ENCODE measurements at regions not wholly inside any gene's neighbourhood (a gene's known extent, or its start where the extent isn't known, plus 50 kb on each side); places are given as distances from the start of the nearest gene placed in this dataset.
A peak's percentile ranks its signal among the peaks of the same experiment; 100 is the strongest.
"Not testable (repeated sequence)": the region's sequence is repeated elsewhere in the genome, so short reads cannot be mapped to it uniquely, and the experiment has no call there.

DNA sequence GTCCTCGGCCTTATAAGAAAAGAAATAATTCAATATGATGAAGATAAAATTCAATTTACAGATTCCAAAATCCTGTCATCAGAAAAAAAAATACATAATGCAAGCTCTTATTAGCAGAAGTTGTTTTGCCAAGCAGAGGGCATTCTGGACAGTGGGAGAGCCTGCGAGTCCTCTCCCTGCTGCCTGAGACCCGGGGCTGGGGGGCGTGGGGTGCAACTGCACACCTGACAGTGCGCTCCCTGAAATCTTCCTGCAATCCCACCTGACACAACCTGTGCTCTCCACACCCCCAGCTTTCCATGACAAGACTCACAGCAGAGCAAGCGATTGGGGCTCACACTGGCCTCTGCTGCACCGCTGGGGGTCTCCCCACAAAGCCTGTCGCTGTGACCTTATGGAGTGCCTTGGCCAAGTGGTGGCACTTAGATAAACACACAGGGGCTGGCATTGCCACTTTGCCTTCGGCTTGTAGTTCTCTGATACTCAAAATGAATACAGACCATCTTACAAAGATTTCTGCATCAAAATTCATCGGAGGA, 130.3 kb upstream of the PDE10A start:
- DNase-seq (ENCODE audit: low spot score), result no peak

DNA sequence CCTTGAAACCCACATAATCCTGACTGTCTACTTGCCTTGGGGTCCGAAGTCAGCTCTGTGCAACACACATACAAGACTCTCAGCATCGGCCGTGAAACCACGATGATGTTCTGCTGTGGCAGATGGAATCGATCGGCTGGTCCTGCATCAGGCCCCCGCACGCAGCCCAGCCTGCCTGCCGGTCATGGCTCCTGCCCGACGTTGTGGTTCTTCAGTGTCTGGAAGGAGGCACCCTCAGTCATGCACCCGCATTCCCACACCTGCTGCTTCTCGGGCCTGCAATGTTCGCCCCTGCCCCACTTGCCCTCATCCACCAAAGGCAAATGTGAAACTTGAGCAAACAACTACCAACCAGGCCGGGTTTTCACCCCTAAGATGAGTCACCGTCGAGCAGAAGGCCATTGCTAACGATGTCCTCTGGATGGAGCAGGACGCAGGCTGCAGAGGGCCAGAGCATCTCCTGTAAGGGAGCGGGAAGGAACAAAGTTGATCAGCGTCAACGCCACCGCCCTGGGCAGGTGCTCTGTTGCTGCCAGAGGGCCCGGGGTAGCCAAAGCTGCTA, 128.9 kb upstream of the PDE10A start:
- no peak for DNase-seq (ENCODE audit: low spot score)

DNA sequence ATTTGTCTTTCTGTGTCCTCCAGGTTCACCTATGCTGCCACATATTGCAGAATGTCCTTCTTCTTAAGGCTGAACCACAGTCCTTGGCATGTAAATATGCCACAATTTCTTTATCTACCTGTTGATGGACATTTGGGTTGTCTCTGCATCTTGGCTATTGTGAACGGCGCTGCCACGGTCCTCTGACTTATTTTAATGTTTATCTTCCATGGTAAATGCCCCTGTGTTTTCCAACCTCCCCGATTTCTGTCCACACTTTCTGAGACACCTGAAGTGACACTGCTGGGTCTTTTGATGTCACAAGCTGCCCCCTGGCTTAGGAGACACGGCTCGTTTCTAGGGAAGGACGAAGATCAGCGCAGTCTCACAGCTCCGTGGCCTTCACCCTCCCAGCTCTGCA, 128.3 kb upstream of the PDE10A start:
- DNase-seq (ENCODE audit: low spot score), result no peak

DNA sequence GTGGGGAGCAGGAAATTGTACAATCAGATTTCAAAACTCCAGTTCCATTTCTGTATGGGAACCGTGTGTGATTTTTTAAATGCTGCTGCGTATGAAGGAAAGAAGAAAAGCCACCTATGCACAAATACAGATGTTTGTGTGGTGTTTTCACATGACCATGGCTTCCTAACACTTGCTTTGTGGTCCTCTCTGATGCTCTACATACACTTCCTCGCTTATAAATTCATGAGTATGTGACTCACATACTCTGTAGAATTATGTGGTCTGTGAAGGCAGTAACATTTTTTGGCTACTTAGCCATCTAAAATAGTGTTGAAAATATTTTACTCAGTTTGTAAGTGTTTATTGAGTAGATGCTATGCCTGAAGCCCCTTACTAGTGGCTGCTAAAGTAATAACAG, 119.8 kb upstream of the PDE10A start:
- DNase-seq (ENCODE audit: low spot score), result no peak

DNA sequence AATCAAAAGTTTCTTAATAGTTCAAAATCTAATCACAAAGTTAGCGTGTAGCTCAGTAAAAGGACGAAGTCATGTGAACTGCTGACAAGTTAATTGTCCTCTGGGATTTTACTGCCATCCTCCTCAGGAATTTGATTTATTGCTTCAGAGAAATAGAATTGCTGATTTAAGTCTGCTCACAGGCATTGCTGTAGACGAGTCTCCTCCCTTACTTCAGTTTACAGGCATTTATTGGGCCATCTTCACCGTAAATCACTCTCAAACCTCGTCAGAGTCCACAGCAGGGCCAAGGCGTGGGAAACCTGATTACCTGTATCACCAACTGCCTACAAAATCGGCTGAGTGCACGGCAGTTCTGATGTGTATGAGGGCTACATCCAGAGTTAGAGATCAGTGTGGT, 119.1 kb upstream of the PDE10A start:
- DNase-seq (ENCODE audit: low spot score), result no peak

DNA sequence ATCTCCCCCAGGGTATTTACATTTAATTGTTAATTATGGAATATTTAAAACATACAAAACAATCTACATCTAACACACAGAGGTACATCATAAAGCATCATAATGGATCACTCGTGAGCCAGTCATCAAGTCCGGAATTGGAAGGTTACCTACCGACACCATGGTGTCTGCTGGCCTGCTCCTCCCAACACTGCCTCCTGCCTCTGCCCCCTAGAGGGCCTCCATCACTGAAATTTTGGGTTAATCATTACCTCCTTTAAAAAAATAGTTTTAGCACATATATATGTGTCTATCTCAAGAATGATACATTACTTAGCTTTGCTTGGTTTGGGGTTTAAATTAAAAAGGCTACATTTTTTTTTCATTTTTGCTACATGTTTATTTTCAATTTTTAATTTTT, 114.6 kb upstream of the PDE10A start:
- DNase-seq (ENCODE audit: low spot score), result no peak

DNA sequence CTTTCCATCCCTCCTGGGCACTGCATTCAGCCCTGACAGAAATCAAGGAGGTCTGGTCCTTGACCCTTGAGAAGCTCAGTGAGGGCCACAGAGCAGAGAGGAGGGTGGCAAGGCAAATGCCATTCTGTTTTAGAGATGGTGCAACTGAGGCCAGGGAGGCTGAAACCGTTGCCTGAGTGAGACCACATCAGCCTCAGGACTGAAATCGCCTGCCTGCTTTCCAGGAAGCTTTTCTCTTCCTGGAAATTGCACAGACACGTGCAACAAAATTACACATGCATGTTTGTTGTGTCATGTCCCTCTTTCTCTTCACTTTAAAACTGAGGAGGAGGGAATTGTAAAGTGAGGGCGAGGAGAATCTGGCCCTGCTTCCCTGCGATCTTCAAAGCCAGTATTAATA, 113.7 kb upstream of the PDE10A start:
- no peak for DNase-seq (ENCODE audit: low spot score)

DNA sequence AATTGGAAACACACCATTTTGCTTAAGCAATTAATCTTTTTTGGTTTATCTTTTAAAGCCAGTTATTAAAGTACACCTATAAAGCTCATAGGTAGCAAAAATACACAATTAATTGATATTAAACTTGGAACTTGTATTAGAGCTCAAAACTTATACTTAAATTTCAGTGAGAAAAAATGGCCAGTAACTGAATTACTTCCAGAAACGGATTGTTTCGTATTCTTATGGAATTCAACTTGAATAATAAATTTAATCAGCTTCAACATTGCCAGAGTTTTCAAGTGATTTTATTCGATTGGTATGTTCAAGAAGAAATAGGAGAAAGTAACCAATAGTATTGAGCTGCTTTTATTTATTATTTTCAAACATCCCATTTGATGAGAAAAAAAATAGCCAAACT, 112.7 kb upstream of the PDE10A start:
- no peak for DNase-seq (ENCODE audit: low spot score)

DNA sequence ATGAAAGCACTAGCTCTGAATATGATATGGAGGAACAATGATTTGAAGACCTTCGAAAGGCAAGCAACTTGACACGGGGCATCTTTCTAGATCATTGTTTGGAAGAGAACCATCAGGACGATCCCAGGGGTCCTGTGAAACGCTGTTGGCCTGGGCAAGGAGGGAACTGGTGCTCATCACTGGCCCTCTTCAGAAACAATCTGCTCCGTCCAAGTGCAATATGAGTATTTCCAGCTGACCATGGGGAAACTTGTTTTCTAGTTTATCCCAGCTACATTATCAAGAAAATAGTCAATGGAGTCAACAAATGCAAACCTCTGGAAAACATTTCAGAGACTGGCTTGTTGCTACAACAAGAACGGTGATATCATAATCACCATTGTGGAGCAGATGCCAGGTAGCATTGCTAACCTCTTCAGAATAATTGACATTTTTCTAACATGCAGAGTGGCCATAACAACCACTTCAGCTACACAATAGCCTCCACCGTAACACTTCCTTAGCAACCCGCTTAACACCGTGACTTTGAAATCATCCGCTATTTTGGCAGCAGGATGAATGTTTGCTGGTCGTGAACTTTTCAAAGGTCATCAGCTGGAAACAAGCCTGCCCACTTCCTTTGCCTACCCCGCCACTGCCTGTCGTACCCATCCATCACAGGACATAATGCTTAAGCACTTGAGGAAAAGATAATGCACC, 112.0 kb upstream of the PDE10A start:
- DNase-seq (ENCODE audit: low spot score), result peak; percentile 51

DNA sequence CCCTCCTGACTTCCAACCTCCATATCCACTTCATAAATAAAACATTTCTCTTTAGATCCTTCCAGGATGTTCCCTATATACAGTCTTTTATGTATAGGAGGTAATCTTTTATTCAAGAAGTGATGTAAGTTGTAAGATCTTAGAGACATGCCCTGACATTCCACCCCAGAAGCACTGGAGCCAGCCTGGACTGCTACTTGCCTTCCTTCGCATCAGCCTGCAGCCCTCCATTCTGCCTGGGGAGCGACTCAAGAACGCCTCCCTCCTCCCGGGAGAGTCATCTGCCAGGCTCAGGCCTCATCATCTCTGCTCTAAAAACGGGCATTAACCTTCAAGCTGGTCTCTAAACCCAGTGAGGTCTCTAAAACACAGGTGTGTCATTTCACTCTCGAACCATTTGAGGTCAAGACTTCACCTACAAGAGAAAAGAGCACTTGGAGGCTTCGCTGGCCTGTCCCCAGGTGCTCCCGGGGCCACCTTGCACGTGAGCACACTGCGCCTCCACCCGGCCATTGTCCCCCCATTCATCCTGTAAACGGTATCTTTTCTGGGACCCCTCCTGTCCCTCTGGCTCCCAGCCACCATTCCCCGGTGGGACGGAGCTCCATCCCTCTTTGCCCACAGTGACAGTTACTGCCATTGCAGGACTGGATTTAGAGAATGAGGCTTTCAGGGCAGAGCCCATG, 107.5 kb upstream of the PDE10A start:
- DNase-seq (ENCODE audit: low spot score), result no peak

DNA sequence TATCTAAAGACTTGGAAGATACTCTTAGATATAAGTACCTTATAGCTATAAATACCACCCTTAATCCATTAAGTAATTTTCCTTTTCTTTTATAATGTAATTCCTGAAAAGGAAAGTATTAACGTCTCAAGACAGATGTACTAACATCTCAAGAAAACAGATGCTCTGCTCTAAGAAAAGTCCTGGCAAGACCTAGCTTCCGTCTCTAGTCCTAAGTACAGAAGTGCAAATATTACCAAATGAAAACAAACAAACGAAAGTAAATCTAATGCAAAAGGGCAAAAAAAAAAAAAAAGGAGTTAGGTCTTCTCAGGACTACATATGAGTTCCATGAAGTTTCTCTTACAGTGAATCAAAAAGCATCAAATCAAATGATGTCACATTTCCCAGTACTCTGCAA, 106.8 kb upstream of the PDE10A start:
- no peak for DNase-seq (ENCODE audit: low spot score)

DNA sequence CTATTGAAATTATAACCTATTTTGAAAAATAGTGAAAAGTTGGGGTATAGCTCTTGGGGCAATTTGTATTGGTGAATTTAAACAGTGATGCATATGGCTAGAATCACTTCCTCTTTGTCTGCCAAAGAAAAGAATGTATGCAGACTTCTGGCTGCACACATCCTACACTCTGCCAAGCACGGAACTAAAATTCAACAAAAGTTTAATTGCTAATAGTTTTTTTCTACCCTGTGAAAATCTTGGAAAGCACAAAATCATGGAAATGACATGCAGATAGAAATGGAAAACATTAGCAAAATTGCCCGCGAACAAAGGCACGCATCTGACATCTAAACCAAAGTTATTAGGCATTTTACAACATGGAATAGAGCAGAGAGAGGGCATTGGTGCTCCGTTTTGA, 106.4 kb upstream of the PDE10A start:
- DNase-seq (ENCODE audit: low spot score), result no peak

DNA sequence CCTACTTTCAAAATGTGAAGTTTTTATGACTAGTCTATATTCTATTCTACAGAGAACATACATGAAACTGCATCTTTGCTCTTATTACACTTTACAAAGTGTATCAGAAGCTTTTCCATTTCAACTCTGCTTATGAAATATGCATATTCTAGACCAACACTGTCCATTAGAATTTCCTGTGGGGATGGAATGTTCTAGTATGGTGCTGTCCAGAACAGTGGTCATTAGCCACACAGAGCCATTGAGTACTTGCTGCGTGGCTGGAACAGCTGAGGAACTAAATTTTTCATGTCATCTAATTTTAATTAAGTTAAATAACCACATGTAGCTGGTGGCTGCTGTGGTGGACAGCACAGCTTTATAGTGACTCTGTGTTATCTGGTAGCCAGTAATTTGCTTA, 105.9 kb upstream of the PDE10A start:
- no peak for DNase-seq (ENCODE audit: low spot score)

DNA sequence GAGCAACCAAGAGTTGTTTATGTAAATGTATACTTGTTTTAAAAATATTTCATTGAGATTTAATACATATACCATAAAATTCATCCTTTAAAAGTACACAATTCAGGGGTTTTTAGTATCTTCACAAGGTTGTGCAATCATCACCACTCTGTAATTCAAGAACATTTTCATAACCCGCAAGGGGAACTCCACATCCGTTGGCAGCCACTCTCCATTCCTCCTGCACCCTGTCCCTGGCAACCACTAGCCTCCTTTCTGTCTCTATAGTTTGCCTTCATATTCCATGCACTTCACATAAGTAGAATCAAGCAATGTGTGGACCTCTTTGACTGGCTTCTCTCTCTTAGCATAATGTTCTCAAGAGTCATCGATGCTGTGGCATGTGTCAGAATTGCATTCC, 104.2 kb upstream of the PDE10A start:
- DNase-seq (ENCODE audit: low spot score), result no peak

DNA sequence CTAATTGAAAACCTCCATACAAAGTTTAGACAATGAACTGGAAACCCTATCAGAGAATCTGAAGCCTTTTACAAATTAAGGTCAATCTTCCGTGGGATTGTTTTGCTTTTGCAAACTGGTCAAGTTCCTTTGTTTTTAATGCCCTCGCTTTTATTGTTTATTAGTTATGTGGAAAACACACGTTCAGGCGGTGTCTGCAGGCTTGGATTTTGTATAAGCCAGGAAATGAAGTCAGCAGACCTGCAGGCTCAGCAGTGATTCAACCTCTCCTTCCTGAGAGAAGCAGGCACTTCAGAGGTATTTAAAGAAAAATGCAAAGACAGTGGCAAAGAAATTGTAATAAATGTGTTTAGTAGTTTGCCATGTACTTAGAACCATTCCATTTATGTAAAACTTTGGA, 103.4 kb upstream of the PDE10A start:
- peak; percentile 34 for DNase-seq (ENCODE audit: low spot score)

DNA sequence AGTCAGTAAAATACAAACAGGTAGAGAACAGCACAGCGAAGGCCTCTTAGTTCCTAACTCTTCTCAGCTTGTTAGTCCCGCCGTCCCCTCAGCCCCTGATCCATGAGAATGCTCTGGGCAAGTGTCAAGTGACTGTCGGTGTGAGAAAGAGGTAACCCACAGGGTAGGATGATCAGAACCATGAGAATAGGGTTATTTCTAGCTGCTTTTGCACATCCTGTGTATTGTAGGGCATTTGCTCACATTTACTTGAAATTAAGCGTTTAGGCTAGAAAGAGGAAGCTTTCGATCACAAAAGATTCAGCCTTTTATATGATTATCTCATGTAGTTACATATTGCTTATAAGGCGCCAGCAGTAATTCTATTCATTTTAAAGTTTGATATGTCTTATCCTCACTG, 103.0 kb upstream of the PDE10A start:
- DNase-seq (ENCODE audit: low spot score), result no peak

DNA sequence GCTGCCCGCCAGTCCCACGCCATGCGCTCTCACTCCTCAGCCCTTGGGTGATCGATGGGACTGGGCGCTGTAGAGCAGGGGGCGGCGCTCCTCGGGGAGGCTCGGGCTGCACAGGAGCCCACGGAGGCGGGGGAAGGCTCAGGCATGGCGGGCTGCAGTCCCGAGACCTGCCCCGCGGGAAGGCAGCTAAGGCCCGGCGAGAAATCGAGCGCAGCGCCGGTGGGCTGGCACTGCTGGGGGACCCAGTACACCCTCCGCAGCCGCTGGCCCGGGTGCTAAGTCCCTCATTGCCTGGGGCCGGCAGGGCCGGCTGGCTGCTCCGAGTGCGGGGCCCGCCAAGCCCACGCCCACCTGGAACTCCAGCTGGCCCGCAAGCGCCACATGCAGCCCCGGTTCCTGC, 102.2 kb upstream of the PDE10A start:
- not testable (repeated sequence) for DNase-seq (ENCODE audit: low spot score)

DNA sequence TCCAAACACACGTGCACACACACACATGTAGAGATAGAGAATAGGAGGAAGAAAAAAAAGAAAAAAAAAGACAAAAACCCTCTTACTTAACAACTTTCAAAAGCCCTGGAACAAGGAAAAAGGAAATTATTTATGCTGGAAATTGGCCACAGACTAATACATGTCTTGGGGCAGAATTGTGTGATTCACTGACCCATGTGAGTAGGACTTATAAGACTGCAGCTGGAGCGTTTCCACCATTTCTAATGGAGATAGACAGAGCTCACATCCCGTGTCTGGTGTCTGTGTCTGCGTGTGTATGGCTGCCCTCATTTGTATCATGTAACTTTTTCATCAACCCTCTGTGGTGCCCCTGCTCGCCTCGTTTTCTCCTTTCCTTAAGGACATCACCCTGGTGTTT, 99.8 kb upstream of the PDE10A start:
- no peak for DNase-seq (ENCODE audit: low spot score)

DNA sequence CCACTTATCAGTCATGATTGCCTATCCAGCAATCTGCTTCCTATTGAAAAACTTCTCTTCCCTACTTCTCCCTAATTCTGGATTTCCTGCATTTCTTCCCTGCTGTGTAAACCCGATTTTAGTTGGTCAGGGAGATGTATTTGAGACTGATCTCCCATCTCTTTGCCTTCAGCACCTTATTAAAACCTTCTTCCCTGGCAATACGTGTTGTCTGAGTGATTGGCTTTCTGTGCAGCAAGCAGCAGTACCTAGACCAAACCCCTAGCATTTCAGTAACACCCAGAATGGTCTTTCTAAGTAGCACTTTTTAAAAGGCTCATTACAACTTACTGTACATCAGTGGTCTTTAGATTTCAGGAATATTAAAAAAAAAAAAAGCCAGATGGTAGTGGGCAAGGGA, 99.1 kb upstream of the PDE10A start:
- DNase-seq (ENCODE audit: low spot score), result no peak

DNA sequence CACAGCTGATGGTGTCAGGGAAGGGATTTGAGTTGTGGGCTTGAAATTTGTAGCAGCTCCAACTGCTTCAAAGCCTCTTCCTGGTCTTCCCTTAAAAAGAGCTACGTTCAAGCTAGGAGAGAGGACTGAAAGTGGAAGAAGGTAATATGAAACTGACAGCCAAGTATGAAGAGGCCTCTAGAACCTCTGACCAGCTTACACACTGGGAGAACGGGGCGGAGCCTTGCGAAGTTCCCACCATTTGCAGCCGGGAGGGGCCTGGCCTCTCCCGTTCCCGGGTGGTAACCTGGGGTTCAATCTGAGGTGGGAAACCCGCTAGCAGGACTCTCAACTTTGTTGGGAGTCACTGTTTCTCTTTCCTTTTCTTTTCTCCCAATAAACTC, 97.8 kb upstream of the PDE10A start:
- no peak for DNase-seq (ENCODE audit: low spot score)

DNA sequence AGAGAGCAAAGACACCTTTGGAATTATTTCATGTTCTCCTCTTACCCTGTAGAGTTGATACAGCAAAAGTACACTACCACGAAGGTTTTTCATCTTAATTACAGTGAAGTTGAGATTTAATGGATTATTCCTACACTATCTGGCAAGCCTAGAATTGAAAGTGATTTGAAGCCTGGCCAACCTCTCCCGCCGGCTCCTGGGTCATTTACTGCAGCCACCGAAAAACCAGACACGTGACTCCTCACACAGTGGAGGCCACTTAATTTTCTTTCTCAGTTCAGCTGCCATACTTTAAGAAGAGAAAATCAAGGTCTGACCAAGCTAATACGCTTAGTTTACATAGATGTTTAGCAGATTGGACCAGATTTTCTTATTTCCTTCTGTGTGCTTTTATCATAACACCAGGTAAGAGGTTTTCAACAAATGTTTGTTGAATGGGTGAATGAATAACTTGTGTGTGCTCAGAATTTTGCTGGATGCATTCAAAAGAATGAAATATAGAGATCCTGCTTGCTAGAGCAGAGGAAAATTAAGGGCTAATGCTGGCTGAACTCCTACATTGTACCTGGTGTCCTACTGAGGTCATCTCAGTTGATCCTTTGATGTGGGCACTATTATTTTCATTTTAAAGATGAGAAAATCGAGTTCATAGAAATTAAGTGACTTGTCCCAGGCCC, 97.2 kb upstream of the PDE10A start:
- DNase-seq (ENCODE audit: low spot score), result no peak

DNA sequence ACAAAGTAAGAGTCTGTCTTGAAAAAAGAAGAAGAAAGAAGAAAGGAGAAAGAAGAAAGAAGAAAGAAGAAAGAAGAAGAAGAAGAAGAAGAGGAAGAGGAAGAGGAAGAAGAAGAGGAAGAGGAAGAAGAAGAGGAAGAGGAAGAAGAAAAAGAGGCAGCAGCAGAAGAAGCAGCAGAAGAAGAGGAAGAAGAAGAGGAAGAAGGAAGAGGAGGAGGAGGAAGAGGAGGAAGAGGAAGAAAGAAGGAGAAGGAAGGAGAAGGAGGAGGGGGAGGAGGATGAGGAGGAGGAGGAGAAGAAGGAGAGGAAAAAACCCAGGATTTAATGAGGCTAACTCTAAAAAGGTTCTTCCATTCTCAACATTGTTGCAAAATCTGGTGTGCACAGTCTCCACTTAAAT, 95.4 kb upstream of the PDE10A start:
- DNase-seq (ENCODE audit: low spot score), result no peak

DNA sequence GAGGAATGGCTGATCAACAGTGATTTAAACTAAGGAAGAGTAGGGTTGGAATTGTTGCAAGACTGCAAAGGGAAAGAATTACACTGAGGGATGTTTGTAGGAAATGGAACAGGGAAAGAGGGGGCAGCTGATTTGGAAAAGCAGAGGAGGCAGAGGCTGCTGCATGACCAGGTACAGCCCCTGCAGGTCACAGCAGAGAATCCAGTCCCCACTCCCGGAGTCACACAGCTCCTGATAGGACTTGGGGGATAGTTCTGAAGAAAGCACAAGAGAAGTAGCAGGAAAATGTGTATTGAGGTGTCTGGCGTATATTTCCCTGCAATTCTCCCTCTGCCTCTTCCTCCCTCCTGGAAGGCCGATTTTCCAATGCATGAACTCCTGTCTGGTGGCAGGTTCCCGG, 92.5 kb upstream of the PDE10A start:
- DNase-seq (ENCODE audit: low spot score), result no peak
